Testis (tissue), 2 donors: ENCODE measurements at regions not wholly inside any gene's neighbourhood (a gene's known extent, or its start where the extent isn't known, plus 50 kb on each side); places are given as distances from the start of the nearest gene placed in this dataset.

Experiments used
- DNase-seq: peaks from one replicate; pipeline ENCODE4 v3.0.0-alpha.2; 2019
- H3K27ac ChIP-seq, 2 donors: fragments of 200-600 bp; sonication (generic); one replicate each; pipeline ENCODE4 v1.5.1; 2019
- H3K27me3 ChIP-seq: fragments of 200-600 bp; sonication (generic); one replicate; pipeline ENCODE4 v1.5.1; 2019
- H3K36me3 ChIP-seq: fragments of 200-600 bp; sonication (generic); one replicate; pipeline ENCODE4 v1.5.1; 2017; ENCODE audit warnings: low read depth; ENCODE audit errors: missing control alignments
- H3K4me1 ChIP-seq: fragments of 200-600 bp; sonication (generic); one replicate; pipeline ENCODE4 v1.5.1; 2019
- H3K4me3 ChIP-seq, 2 donors: fragments of 200-600 bp; sonication (generic); one replicate each; pipeline ENCODE4 v1.5.1; 2017 to 2019
- H3K9me3 ChIP-seq: fragments of 200-600 bp; sonication (generic); one replicate; pipeline ENCODE4 v1.5.1; 2017
- CTCF ChIP-seq, 3 experiments: fragments of 450-650 bp in 2 of 3; fragments of 200-600 bp in 1 of 3; sonication (generic) in 1 of 3; IDR thresholded peaks; one replicate each; pipeline ENCODE4 v1.5.1; 2016 to 2019; ENCODE audit warnings: antibody characterized with exemption in 3 of 3, mild to moderate bottlenecking in 2 of 3, moderate library complexity in 1 of 3
- POLR2A ChIP-seq: fragments of 450-650 bp; IDR thresholded peaks from one replicate; pipeline ENCODE4 v1.6.1; 2017; ENCODE audit warnings: antibody characterized with exemption, mild to moderate bottlenecking, moderate library complexity
- WGBS, 2 donors: methylation state at CpG; one replicate each; pipeline ENCODE4 v1.1.5; 2018; 5-methylcytosine and 5-hydroxymethylcytosine counted together
- intact Hi-C: fragments of 100-400 bp; cut with DNase I; formaldehyde crosslinking; loops from one replicate; pipeline ENCODE4 v1.15.1; 2023; ENCODE audit warnings: low total_unique reads

GRCh38 chr5:159772698-159773061, 143.6 kb upstream of the ADRA1B start:
- Histone ChIP-seq H3K4me3 (peak overlapping the region in 1 of 2 donors; percentile 40), H3K27ac (peak overlapping the region in 1 of 2 donors; percentile 56), H3K27me3 (no peaks in the 10 kb centered on the region), H3K36me3 (no peaks in the 10 kb centered on the region), H3K9me3 (no peaks in the 10 kb centered on the region), H3K4me1 (no peaks in the 10 kb centered on the region)
- no peak for TF ChIP-seq POLR2A
- TF ChIP-seq CTCF (IDR thresholded peaks at IDR 0.05): no peak
- WGBS, 2 donors: 45 to 55% methylated on average over 6 of the region's 6 CpGs
- DNase-seq: no peak
- intact Hi-C loops: no loop called here

GRCh38 chr5:159773062-159773924, 143.0 kb upstream of the ADRA1B start:
- peak overlapping the region in 1 of 2 donors; percentile 56 for H3K27ac ChIP-seq
- peak; percentile 78 for DNase-seq
- 3 to 5% methylated on average over 35 to 66 of the region's 71 CpGs for WGBS, 2 donors
- no peaks in the 10 kb centered on the region for H3K36me3 ChIP-seq
- H3K27me3 ChIP-seq: no peaks in the 10 kb centered on the region
- intact Hi-C loops: no loop called here
- no peaks in the 10 kb centered on the region for H3K4me1 ChIP-seq
- peak overlapping the region; percentile 40 to 55 for H3K4me3 ChIP-seq
- H3K9me3 ChIP-seq: no peaks in the 10 kb centered on the region
- no peak for TF ChIP-seq POLR2A
- no peak for TF ChIP-seq CTCF (IDR thresholded peaks at IDR 0.05)

GRCh38 chr5:159774476-159775031, 141.7 kb upstream of the ADRA1B start:
- TF ChIP-seq CTCF (IDR thresholded peaks at IDR 0.05): no peak
- no peak for TF ChIP-seq POLR2A
- Histone ChIP-seq H3K4me3 (no peak overlapping the region), H3K4me1 (no peaks in the 10 kb centered on the region), H3K9me3 (no peaks in the 10 kb centered on the region), H3K36me3 (no peaks in the 10 kb centered on the region), H3K27me3 (no peaks in the 10 kb centered on the region), H3K27ac (no peak overlapping the region)
- 52 to 79% methylated on average over 9 of the region's 9 CpGs for WGBS, 2 donors
- intact Hi-C loops: no loop called here
- no peak for DNase-seq

GRCh38 chr5:159775890-159776289, 140.4 kb upstream of the ADRA1B start:
- TF ChIP-seq CTCF (IDR thresholded peaks at IDR 0.05): no peak
- TF ChIP-seq POLR2A: no peak
- Histone ChIP-seq H3K4me1 (no peaks in the 10 kb centered on the region), H3K9me3 (no peaks in the 10 kb centered on the region), H3K27ac (no peak overlapping the region), H3K36me3 (no peaks in the 10 kb centered on the region), H3K27me3 (no peaks in the 10 kb centered on the region), H3K4me3 (no peak overlapping the region)
- DNase-seq: no peak
- WGBS, 2 donors: 73 to 88% methylated on average over 3 of the region's 3 CpGs
- intact Hi-C loops: no loop called here
